Thoracic aorta (tissue), 2 donors: ENCODE measurements at regions not wholly inside any gene's neighbourhood (a gene's known extent, or its start where the extent isn't known, plus 50 kb on each side); places are given as distances from the start of the nearest gene placed in this dataset.

Source experiments
- ATAC-seq: fragments of 150-250 bp; one replicate; pipeline ENCODE4 v1.8.0; 2017; ENCODE audit warnings: low read depth; ENCODE audit not compliant: insufficient number of reproducible peaks, low FRiP score
- DNase-seq: peaks from one replicate; pipeline ENCODE4 v3.0.0-alpha.2; 2020; ENCODE audit warnings: low spot score
- H3K27ac ChIP-seq, 2 donors: fragments of 200-600 bp; sonication (generic); 1 replicate in 1 of 2; 2 replicates in 1 of 2; pipeline ENCODE4 v1.5.1; 2016; ENCODE audit warnings: mild to moderate bottlenecking in 2 of 2, moderate library complexity in 2 of 2
- H3K27me3 ChIP-seq: fragments of 200-600 bp; sonication (generic); replicated peaks from 2 replicates; pipeline ENCODE4 v1.6.0; 2016; ENCODE audit warnings: mild to moderate bottlenecking; ENCODE audit not compliant: insufficient read depth
- H3K36me3 ChIP-seq: fragments of 200-600 bp; sonication (generic); one replicate; pipeline ENCODE4 v1.5.1; 2016
- H3K4me1 ChIP-seq, 2 donors: fragments of 200-600 bp; sonication (generic); 1 replicate in 1 of 2; 2 replicates in 1 of 2; pipeline versions ENCODE4 v1.5.1 to v1.6.0; 2016; ENCODE audit warnings: low read depth in 2 of 2, mild to moderate bottlenecking in 1 of 2; ENCODE audit not compliant: control insufficient read depth in 1 of 2
- H3K4me3 ChIP-seq: fragments of 200-600 bp; sonication (generic); 2 replicates; pipeline ENCODE4 v1.5.1; 2016; ENCODE audit warnings: mild to moderate bottlenecking
- H3K9me3 ChIP-seq: fragments of 200-600 bp; sonication (generic); 2 replicates; pipeline ENCODE4 v1.5.1; 2016
- CTCF ChIP-seq: fragments of 200-600 bp; sonication (generic); IDR thresholded peaks from one replicate; pipeline ENCODE4 v1.5.1; 2019; ENCODE audit warnings: antibody characterized with exemption

- DNase-seq (no peak), ATAC-seq (no peak)
- no peak for TF ChIP-seq CTCF
- H3K4me1 ChIP-seq, result peaks cover 0 to 14% of the 10 kb centered on the region in 2 donors
- no peak overlapping the region for H3K27ac ChIP-seq
- no peaks in the 10 kb centered on the region for H3K9me3 ChIP-seq
- peaks cover 6% of the 10 kb centered on the region for H3K27me3 ChIP-seq
- no peak overlapping the region for H3K4me3 ChIP-seq
- H3K36me3 ChIP-seq, result no peaks in the 10 kb centered on the region
These were observed 60.5 kb downstream of the UNCX start for GRCh38 chr7:1292972-1293830.

DNA sequence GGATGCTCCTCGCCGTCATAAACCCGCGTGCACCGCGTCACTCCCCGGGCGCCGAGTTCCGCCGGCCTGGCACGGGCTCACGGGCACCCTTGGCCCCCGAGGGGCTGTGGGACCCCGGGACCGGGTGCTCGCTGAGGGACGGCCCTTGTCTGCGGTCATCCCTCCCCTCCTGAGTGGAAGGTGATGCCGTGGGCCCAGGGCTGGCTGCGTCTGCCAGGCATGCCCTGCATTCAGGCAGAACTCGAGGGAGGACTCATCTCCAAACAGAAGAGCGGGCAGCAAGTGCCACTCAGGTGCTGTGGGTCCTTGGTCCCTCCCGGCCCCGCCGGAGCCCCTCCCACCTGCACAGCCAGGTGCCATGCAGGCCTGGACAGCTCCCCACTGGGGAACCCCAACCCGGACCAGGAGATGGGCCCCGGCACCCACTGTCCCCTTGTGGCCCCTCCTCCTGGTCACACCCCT lies 61.3 kb downstream of the UNCX start:
- TF ChIP-seq CTCF, result no peak
- no peaks in the 10 kb centered on the region for H3K9me3 ChIP-seq
- ATAC-seq (no peak), DNase-seq (no peak)
- H3K27ac ChIP-seq, result no peak overlapping the region
- peaks cover 0 to 14% of the 10 kb centered on the region in 2 donors for H3K4me1 ChIP-seq
- H3K4me3 ChIP-seq, result no peak overlapping the region
- no peaks in the 10 kb centered on the region for H3K36me3 ChIP-seq
- peaks cover 6% of the 10 kb centered on the region for H3K27me3 ChIP-seq

GRCh38 chr7:1295776-1296355 lies 63.2 kb downstream of the UNCX start:
- peaks cover 6% of the 10 kb centered on the region for H3K27me3 ChIP-seq
- no peak overlapping the region for H3K4me3 ChIP-seq
- ATAC-seq (no peak), DNase-seq (no peak)
- no peak overlapping the region for H3K27ac ChIP-seq
- H3K36me3 ChIP-seq, result no peaks in the 10 kb centered on the region
- TF ChIP-seq CTCF, result no peak
- peaks cover 0 to 3% of the 10 kb centered on the region in 2 donors for H3K4me1 ChIP-seq
- no peaks in the 10 kb centered on the region for H3K9me3 ChIP-seq

DNA sequence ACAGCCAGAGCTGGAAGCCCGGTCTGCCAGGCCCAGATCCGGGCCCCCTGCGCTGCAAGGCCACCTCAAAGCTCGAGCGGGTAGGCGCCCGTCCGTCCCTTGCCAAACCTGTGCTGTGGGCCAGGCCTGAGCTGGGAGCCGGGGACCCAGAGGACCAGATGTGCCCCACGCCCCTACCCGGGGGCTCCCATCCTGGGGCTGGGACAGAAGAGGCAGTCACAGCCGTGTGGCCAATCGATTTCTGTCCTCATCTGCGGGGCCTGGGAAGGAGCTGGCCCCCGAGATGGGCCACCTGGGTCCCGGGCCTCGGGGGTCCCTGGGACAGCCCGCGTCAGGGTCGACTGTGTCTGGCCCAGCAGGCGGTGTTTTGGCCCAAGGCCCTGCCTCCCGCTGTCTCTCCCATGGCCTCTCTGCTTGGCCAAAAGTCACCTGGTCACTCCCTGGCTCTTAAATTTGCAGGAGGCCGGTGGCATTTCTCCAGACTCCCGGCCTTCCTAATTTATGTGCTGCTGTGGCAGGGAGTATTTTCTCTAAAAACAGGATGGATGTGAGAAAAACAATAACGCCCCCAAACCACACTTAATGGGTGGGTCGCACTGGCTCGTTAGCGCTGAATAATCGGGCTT lies 63.8 kb downstream of the UNCX start:
- Histone ChIP-seq H3K4me3 (no peak overlapping the region), H3K4me1 (no peaks in the 10 kb centered on the region), H3K9me3 (no peaks in the 10 kb centered on the region), H3K27ac (no peak overlapping the region), H3K27me3 (peaks cover 6% of the 10 kb centered on the region), H3K36me3 (no peaks in the 10 kb centered on the region)
- no peak for ATAC-seq
- DNase-seq, result no peak
- TF ChIP-seq CTCF, result no peak
